GM06990 (cell line): ENCODE measurements at regions not wholly inside any gene's neighbourhood (a gene's known extent, or its start where the extent isn't known, plus 50 kb on each side); places are given as distances from the start of the nearest gene placed in this dataset.
"Not testable (repeated sequence)": the region's sequence is repeated elsewhere in the genome, so short reads cannot be mapped to it uniquely, and the experiment has no call there.

Experiments
- DNase-seq: peaks from one replicate; pipeline ENCODE4 v3.0.0-alpha.2; 2011; ENCODE audit not compliant: insufficient read length; ENCODE audit errors: extremely low read depth
- H3K27me3 ChIP-seq: replicated peaks from 2 replicates; pipeline ENCODE4 v1.6.0; 2011; ENCODE audit warnings: low read length; ENCODE audit not compliant: control insufficient read depth, insufficient read depth
- H3K36me3 ChIP-seq: 2 replicates; pipeline ENCODE4 v1.5.1; 2011; ENCODE audit warnings: low read length; ENCODE audit not compliant: control insufficient read depth, insufficient read depth
- H3K4me3 ChIP-seq: replicated peaks from 2 replicates; pipeline ENCODE4 v1.5.1; 2011; ENCODE audit warnings: low read depth, mild to moderate bottlenecking, control low read depth, low read length
- CTCF ChIP-seq: IDR thresholded peaks from 2 replicates; pipeline ENCODE4 v1.5.1; 2011; ENCODE audit warnings: low read length, control low read depth, mild to moderate bottlenecking, inconsistent platforms; ENCODE audit not compliant: insufficient read depth, poor library complexity, severe bottlenecking

- H3K36me3 ChIP-seq, H3K4me3 ChIP-seq, DNase-seq, H3K27me3 ChIP-seq: not testable (repeated sequence)
Measured at GRCh38 chr7:32747443-32748148, 144.0 kb downstream of the KBTBD2 start.

DNA sequence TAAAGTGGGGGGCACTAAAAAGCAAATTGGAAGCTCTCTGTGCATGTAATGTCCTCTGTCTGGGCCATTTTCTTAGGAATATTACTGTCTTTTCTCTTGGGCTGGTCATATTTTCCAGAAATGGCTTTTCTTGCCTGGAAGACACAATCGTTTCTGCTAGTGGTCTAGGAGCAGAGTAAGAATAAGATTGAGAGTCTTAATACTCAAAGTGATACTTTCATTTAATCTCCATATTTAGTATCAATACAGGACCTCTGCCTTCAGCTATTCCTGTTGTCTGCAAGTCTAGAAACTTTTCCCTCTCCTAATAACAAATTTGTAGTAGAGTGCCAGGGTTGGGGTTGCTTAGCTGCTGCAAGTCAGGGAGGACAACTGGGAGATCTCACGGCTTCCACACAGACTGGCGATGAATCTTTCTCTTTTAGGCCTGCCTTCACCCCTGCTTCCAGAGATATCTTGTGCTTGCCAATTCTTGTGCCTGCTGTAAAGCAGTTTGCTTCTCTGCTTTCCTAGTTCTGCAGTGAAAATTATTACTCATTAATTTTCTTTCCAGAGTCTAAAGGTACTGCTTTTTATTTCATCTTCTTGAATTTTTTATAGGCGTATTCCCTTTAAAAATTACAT is 149.6 kb downstream of the KBTBD2 start:
- H3K36me3 ChIP-seq, DNase-seq, H3K4me3 ChIP-seq, H3K27me3 ChIP-seq: not testable (repeated sequence)

GRCh38 chr7:32739749-32740148 is 151.8 kb downstream of the KBTBD2 start:
- not testable (repeated sequence) for DNase-seq, H3K27me3 ChIP-seq, H3K36me3 ChIP-seq, H3K4me3 ChIP-seq

GRCh38 chr7:32738390-32738789 is 153.2 kb downstream of the KBTBD2 start:
- H3K27me3 ChIP-seq, H3K36me3 ChIP-seq, DNase-seq, H3K4me3 ChIP-seq: not testable (repeated sequence)

GRCh38 chr7:32732767-32733166 is 158.8 kb downstream of the KBTBD2 start:
- not testable (repeated sequence) for H3K27me3 ChIP-seq

DNA sequence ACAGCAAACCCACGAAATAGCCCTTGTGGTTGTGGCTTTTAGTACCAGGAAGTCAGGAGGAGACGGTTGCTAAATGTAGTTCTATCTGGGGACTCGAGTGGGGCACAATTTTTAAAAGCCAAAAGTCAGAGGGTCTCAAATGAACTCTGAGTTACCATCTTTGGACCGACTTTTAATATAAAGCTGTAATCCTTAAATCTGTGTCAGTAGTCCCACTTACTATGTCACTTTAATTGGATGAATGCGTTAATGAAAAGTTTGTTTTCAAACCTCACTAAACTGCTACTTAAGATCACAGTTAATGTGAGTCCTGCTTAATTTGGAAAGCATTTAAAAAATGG is 162.3 kb downstream of the KBTBD2 start:
- not testable (repeated sequence) for H3K27me3 ChIP-seq, H3K36me3 ChIP-seq, DNase-seq, H3K4me3 ChIP-seq

More at GRCh38 chr7:32732767-32733166, 158.8 kb downstream of the KBTBD2 start:
- H3K36me3 ChIP-seq, DNase-seq, H3K4me3 ChIP-seq: not testable (repeated sequence)

GRCh38 chr7:32728412-32729334 is 162.9 kb downstream of the KBTBD2 start:
- not testable (repeated sequence) for H3K36me3 ChIP-seq, H3K27me3 ChIP-seq
- peak; percentile 44 for DNase-seq
- H3K4me3 ChIP-seq, result peak overlapping the region; percentile 47

DNA sequence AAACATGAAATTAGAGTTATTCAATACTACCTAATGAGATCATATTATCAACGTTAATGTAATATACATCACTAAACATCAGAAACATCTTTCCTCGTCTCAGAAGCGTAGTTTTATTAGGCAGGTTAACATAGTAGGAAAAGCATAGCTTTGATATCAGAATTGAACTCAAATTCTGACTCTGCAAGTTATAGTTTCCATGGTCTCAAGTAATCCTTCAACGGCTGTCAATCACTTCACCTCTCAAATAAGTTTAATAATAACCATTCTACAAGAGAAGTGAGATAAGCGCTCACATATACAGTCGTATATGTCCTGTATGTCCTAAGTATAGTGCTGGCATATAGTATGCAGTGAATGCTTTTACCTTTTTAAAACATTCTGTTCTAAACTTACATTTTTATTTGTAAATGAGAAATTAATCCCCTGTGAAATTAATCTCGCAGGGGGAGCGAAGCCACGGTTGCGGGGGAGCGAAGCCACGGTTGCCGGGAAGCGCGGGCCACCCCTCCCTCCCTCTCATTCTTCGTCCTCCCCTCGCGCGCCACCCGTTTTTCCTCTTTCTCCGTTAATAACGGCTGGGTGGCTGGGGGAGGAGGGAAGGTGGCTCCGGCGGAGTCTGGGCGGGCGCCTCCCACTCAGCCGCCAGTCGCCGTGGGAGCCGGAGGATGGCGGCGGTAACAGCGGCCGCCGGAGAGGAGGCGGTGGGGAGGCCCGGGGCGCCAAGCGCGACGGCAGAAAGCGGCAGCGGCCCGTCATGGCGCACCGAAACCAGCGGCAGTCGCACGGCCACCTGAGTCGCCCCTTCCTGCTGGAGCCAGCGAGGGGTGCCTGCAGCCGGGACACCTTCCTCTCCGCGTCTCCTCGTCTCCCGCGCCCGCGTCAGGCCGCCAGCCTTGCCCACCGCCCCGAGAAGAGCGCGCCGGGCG is 163.8 kb downstream of the KBTBD2 start:
- H3K4me3 ChIP-seq, result peak overlapping the region; percentile 47
- peak; percentile 51 for DNase-seq
- not testable (repeated sequence) for H3K27me3 ChIP-seq, H3K36me3 ChIP-seq

GRCh38 chr7:32722837-32723236 is 168.7 kb downstream of the KBTBD2 start:
- DNase-seq, H3K36me3 ChIP-seq, H3K4me3 ChIP-seq, H3K27me3 ChIP-seq: not testable (repeated sequence)

DNA sequence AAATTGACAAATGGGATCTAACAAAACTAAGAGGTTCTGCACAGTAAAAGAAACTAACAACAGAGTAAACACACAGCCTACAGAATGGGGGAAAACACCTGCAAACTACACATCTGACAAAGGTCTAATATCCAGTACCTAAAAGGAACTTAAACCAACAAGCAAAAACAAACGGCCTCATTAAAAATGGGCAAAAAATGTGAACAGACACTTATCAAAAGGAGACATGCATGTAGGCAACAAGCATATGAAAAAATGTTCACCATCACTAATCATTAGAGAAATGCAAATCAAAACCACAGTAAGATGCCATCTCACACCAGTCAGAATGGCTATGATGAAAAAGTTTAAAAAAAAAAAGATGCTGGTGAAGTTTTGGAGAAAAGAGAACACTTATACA is 197.4 kb downstream of the KBTBD2 start:
- no peaks in the 10 kb centered on the region for H3K27me3 ChIP-seq
- no peak overlapping the region for H3K4me3 ChIP-seq
- DNase-seq, result no peak
- no peaks in the 10 kb centered on the region for H3K36me3 ChIP-seq
- no peak for TF ChIP-seq CTCF
